ENCODE measurements at regions not wholly inside any gene's neighbourhood (a gene's known extent, or its start where the extent isn't known, plus 50 kb on each side); places are given as distances from the start of the nearest gene placed in this dataset.

DNA sequence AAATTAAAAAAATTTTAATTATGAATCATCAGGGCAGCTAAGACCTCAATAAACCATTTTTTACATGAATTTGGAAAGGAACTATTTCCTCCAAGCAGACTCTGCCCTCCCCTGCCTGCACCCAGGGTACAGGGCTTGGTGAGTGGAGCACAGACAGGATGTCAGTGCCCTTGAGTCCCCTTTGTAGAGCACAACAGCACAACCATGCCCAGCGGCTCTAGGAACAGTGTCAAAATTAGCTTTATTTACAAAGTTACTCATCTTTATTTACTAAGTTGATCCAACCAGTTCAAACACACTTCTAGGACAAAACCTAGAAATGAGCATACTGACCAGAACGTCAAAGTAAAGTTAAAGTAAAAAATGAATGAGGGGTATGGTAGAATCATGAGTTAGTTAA, 90.6 kb upstream of the TSC22D2 start:
- Histone ChIP-seq H3K9me3 (ENCODE audit: control extremely low read depth in 1 of 3, control insufficient read depth in 2 of 3, insufficient read depth in 1 of 3, low read length in 2 of 3) (peaks cover 0 to 3% (median 0%) of the 10 kb centered on the region in 3 donors), H2AFZ (ENCODE audit: insufficient read depth, low read depth, low read length, poor library complexity, severe bottlenecking) (no peak overlapping the region), H3K4me3 (ENCODE audit: control extremely low read depth in 1 of 5, extremely low read depth in 1 of 5, insufficient read depth in 1 of 5, low read depth in 2 of 5, low read length in 4 of 5) (no peak overlapping the region), H3K27ac (ENCODE audit: low read length in 2 of 2) (no peak overlapping the region), H3K79me2 (ENCODE audit: control insufficient read depth, insufficient read depth, low read length) (no peaks in the 10 kb centered on the region), H3K4me2 (replicated peaks; ENCODE audit: low read depth, low read length, poor library complexity, severe bottlenecking) (no peak overlapping the region), H4K20me1 (ENCODE audit: control insufficient read depth, insufficient read depth, low read length, poor library complexity, severe bottlenecking) (no peaks in the 10 kb centered on the region), H3K36me3 (replicated peaks in 1 of 2; ENCODE audit: control extremely low read depth in 1 of 2, control insufficient read depth in 1 of 2, extremely low read depth in 1 of 2, insufficient read depth in 2 of 2, low read length in 1 of 2) (no peaks in the 10 kb centered on the region), H3K4me1 (ENCODE audit: control insufficient read depth in 2 of 2, insufficient read depth in 2 of 2, low read length in 2 of 2) (no peaks in the 10 kb centered on the region), H3K9ac (ENCODE audit: low read length) (no peak overlapping the region), H3K27me3 (replicated peaks in 1 of 4; ENCODE audit: control extremely low read depth in 1 of 4, control insufficient read depth in 3 of 4, insufficient read depth in 4 of 4, low read length in 3 of 4) (no peaks in the 10 kb centered on the region)
- intact Hi-C loops (cut with micrococcal nuclease): no loop called here
- CTCF ChIA-PET: no interaction called here
- Mint-ChIP-seq H3K27me3 (peaks cover 11% of the 10 kb centered on the region), H3K4me1 (peaks cover 6% of the 10 kb centered on the region), H3K4me3 (no peak overlapping the region), H3K27ac (no peak overlapping the region), H3K9me3 (ENCODE audit: insufficient read depth) (peaks cover 2% of the 10 kb centered on the region)
- TF ChIP-seq EZH2 (IDR thresholded peaks at IDR 0.05; ENCODE audit: borderline replicate concordance, insufficient read depth, low read depth, low read length, poor library complexity, severe bottlenecking): no peak
- TF ChIP-seq, protein P1, sequence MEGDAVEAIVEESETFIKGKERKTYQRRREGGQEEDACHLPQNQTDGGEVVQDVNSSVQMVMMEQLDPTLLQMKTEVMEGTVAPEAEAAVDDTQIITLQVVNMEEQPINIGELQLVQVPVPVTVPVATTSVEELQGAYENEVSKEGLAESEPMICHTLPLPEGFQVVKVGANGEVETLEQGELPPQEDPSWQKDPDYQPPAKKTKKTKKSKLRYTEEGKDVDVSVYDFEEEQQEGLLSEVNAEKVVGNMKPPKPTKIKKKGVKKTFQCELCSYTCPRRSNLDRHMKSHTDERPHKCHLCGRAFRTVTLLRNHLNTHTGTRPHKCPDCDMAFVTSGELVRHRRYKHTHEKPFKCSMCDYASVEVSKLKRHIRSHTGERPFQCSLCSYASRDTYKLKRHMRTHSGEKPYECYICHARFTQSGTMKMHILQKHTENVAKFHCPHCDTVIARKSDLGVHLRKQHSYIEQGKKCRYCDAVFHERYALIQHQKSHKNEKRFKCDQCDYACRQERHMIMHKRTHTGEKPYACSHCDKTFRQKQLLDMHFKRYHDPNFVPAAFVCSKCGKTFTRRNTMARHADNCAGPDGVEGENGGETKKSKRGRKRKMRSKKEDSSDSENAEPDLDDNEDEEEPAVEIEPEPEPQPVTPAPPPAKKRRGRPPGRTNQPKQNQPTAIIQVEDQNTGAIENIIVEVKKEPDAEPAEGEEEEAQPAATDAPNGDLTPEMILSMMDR (IDR thresholded peaks at IDR 0.05): no peak
- DNase-seq (no peak), ATAC-seq (ENCODE audit: low read depth) (no peak)
- POLR2A ChIA-PET: no interaction called here
- WGBS (ENCODE audit: insufficient coverage): no CpG with 5 or more reads among the region's 2 CpGs

DNA sequence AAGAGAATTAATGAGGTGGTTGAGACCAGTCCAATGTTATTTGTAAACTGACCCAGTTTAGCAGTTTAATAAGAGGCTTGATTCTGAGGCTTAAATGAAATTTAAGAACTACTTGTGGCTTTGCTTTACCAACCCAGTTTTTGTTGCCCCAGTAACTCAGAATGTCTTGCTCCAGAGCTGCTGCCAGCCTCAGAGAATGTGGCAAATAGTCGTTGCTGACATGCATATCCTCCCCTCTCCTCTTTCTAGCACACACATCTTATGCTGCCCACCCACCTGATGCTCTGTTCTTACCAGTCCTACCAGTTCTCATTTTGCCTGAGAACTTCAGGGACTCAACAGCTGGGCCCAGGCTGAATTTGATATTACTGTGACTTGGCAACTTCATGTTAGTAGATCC, 92.4 kb upstream of the TSC22D2 start:
- DNase-seq: no peak
- peaks cover 20% of the 10 kb centered on the region for H3K27me3 Mint-ChIP-seq
- H3K9ac ChIP-seq (ENCODE audit: low read length): no peak overlapping the region
- ATAC-seq (ENCODE audit: low read depth): no peak
- H3K27ac Mint-ChIP-seq: no peak overlapping the region
- no peak overlapping the region for H3K4me3 Mint-ChIP-seq
- H3K4me1 Mint-ChIP-seq: no peaks in the 10 kb centered on the region
- no peak overlapping the region for H3K4me3 ChIP-seq (ENCODE audit: control extremely low read depth in 1 of 5, extremely low read depth in 1 of 5, insufficient read depth in 1 of 5, low read depth in 2 of 5, low read length in 4 of 5)
- POLR2A ChIA-PET: no interaction called here
- H3K9me3 Mint-ChIP-seq (ENCODE audit: insufficient read depth): no peaks in the 10 kb centered on the region
- 43% methylated on average over 1 of the region's 1 CpG for WGBS (ENCODE audit: insufficient coverage)
- H3K36me3 ChIP-seq (replicated peaks in 1 of 2; ENCODE audit: control extremely low read depth in 1 of 2, control insufficient read depth in 1 of 2, extremely low read depth in 1 of 2, insufficient read depth in 2 of 2, low read length in 1 of 2): no peaks in the 10 kb centered on the region
- H2AFZ ChIP-seq (ENCODE audit: insufficient read depth, low read depth, low read length, poor library complexity, severe bottlenecking): no peak overlapping the region
- intact Hi-C loops (cut with micrococcal nuclease): no loop called here
- H3K79me2 ChIP-seq (ENCODE audit: control insufficient read depth, insufficient read depth, low read length): no peaks in the 10 kb centered on the region
- TF ChIP-seq EZH2 (IDR thresholded peaks at IDR 0.05; ENCODE audit: borderline replicate concordance, insufficient read depth, low read depth, low read length, poor library complexity, severe bottlenecking): no peak
- TF ChIP-seq, protein P1 (IDR thresholded peaks at IDR 0.05): no peak
- H3K9me3 ChIP-seq (ENCODE audit: control extremely low read depth in 1 of 3, control insufficient read depth in 2 of 3, insufficient read depth in 1 of 3, low read length in 2 of 3): peaks cover 0 to 2% (median 0%) of the 10 kb centered on the region in 3 donors
- no peaks in the 10 kb centered on the region for H3K27me3 ChIP-seq (replicated peaks in 1 of 4; ENCODE audit: control extremely low read depth in 1 of 4, control insufficient read depth in 3 of 4, insufficient read depth in 4 of 4, low read length in 3 of 4)
- no peaks in the 10 kb centered on the region for H3K4me1 ChIP-seq (ENCODE audit: control insufficient read depth in 2 of 2, insufficient read depth in 2 of 2, low read length in 2 of 2)
- H4K20me1 ChIP-seq (ENCODE audit: control insufficient read depth, insufficient read depth, low read length, poor library complexity, severe bottlenecking): no peaks in the 10 kb centered on the region
- H3K4me2 ChIP-seq (replicated peaks; ENCODE audit: low read depth, low read length, poor library complexity, severe bottlenecking): no peak overlapping the region
- H3K27ac ChIP-seq (ENCODE audit: low read length in 2 of 2): no peak overlapping the region
- CTCF ChIA-PET: interaction anchor here (0.7 kb wide), 1 partner anchor 179 kb away, joined by 3 read pairs; no protein-coding TSS in a partner anchor
